ENCODE measurements at regions not wholly inside any gene's neighbourhood (a gene's known extent, or its start where the extent isn't known, plus 50 kb on each side); places are given as distances from the start of the nearest gene placed in this dataset.

- TF ChIP-seq POLR2AphosphoS5 (IDR thresholded peaks at IDR 0.05) (no peak), POLR2A (IDR thresholded peaks at IDR 0.05) (no peak), EP300 (IDR thresholded peaks at IDR 0.05) (no peak)
- TF ChIP-seq, protein P1, sequence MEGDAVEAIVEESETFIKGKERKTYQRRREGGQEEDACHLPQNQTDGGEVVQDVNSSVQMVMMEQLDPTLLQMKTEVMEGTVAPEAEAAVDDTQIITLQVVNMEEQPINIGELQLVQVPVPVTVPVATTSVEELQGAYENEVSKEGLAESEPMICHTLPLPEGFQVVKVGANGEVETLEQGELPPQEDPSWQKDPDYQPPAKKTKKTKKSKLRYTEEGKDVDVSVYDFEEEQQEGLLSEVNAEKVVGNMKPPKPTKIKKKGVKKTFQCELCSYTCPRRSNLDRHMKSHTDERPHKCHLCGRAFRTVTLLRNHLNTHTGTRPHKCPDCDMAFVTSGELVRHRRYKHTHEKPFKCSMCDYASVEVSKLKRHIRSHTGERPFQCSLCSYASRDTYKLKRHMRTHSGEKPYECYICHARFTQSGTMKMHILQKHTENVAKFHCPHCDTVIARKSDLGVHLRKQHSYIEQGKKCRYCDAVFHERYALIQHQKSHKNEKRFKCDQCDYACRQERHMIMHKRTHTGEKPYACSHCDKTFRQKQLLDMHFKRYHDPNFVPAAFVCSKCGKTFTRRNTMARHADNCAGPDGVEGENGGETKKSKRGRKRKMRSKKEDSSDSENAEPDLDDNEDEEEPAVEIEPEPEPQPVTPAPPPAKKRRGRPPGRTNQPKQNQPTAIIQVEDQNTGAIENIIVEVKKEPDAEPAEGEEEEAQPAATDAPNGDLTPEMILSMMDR (IDR thresholded peaks at IDR 0.05): no peak
Measured at GRCh38 chr5:14988223-14988622, 116.6 kb upstream of the ANKH start.
